ENCODE measurements at regions not wholly inside any gene's neighbourhood (a gene's known extent, or its start where the extent isn't known, plus 50 kb on each side); places are given as distances from the start of the nearest gene placed in this dataset.
A peak's percentile ranks its signal among the peaks of the same experiment; 100 is the strongest.

DNA sequence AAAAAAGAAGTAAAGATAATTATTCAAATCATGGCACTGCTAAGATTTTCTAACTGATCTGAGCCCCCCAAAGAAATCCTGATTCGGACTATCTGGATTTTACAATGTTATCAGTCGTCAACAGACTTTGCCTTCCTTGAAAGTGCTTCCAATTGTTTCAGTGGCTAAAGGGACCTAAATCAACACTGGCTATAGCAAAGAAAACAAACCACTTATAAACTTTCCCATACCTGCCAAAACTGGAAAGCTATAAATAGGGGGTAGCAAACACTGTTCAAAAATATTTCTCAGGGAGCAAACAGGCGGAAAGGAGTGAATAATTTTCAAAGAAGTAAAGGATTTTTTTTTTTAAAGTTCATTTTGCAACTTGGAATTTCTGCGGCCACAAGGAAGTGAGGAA, 105.6 kb upstream of the LIFR start:
- DNase-seq (ENCODE audit: low spot score in 2 of 2): no peak
- H3K4me3 ChIP-seq: no peak overlapping the region
- H3K27ac ChIP-seq: no peak overlapping the region
- H3K36me3 ChIP-seq: no peaks in the 10 kb centered on the region
- TF ChIP-seq EP300 (IDR thresholded peaks at IDR 0.05) (no peak), POLR2A (IDR thresholded peaks at IDR 0.05) (no peak)
- H3K9me3 ChIP-seq: no peaks in the 10 kb centered on the region
- H3K27me3 ChIP-seq: no peaks in the 10 kb centered on the region
- 76% methylated on average over 4 of the region's 4 CpGs for WGBS
- H3K4me1 ChIP-seq: no peaks in the 10 kb centered on the region

DNA sequence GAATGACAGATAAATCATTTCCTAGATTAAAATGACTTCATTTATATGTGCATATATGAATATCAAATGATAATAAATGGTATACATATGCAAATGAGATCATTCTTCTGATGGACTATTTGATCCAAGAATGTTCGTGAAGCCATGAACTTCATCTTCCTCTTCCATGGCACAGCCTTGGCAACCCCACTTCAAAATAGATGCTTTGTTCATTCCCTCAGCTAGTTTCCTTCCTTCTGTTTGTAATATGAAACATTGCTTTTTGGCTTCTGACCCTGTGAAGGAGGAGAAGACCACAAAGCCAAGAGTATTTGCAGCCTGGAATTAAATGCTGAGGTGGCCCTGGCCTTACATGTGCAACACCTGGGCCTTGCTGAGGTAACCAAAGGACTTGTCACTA, 106.8 kb upstream of the LIFR start:
- Histone ChIP-seq H3K27me3 (no peaks in the 10 kb centered on the region), H3K27ac (no peak overlapping the region), H3K36me3 (no peaks in the 10 kb centered on the region), H3K9me3 (no peaks in the 10 kb centered on the region), H3K4me3 (no peak overlapping the region), H3K4me1 (no peaks in the 10 kb centered on the region)
- TF ChIP-seq, protein P1, sequence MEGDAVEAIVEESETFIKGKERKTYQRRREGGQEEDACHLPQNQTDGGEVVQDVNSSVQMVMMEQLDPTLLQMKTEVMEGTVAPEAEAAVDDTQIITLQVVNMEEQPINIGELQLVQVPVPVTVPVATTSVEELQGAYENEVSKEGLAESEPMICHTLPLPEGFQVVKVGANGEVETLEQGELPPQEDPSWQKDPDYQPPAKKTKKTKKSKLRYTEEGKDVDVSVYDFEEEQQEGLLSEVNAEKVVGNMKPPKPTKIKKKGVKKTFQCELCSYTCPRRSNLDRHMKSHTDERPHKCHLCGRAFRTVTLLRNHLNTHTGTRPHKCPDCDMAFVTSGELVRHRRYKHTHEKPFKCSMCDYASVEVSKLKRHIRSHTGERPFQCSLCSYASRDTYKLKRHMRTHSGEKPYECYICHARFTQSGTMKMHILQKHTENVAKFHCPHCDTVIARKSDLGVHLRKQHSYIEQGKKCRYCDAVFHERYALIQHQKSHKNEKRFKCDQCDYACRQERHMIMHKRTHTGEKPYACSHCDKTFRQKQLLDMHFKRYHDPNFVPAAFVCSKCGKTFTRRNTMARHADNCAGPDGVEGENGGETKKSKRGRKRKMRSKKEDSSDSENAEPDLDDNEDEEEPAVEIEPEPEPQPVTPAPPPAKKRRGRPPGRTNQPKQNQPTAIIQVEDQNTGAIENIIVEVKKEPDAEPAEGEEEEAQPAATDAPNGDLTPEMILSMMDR (IDR thresholded peaks at IDR 0.05): no peak
- no peak for TF ChIP-seq EP300 (IDR thresholded peaks at IDR 0.05)
- TF ChIP-seq POLR2AphosphoS5 (IDR thresholded peaks at IDR 0.05): no peak
- 66% methylated on average over 1 of the region's 1 CpG for WGBS
- no peak for DNase-seq (ENCODE audit: low spot score in 2 of 2)

DNA sequence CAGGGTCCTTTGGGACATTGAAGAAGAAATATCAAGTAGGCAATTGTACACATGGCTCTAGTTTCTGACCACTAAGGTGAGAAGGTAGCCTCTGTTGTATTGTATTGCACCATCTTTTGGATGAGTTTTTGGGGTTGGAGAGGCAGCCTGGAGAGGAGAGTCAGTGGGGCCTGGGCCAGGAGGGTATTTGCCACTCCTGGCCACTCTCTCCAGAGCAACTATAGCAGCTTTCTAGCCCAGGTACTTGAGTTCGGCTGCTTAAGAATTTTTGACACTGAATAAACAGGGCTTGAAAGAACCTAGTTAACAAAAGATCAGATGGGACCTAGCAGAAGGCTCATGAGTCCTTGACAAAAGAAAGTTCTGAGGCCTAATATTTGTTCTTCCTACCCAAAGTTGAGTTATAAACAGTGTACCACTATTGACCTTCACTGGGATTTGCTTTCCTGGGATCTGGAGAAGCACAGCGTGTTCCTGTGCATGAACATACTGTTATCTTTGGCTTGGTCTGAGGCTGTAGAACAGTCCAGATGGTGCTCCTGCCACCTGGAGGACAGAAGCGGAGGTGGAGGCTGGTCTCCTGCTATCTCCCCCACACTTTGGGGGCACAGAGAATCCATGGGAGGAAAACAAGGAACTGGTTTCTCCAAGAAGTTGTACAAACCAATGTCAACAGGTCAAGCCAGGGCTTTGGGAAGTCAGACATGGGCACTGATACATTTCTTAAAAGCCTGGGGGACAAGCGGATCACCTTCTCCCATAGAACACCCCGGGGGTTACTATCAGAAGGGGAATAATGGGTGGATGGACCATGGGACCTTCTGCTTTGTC, 110.4 kb upstream of the LIFR start:
- H3K4me3 ChIP-seq: no peak overlapping the region
- H3K27me3 ChIP-seq: no peaks in the 10 kb centered on the region
- H3K9me3 ChIP-seq: no peaks in the 10 kb centered on the region
- no peaks in the 10 kb centered on the region for H3K4me1 ChIP-seq
- H3K27ac ChIP-seq: no peak overlapping the region
- TF ChIP-seq POLR2A (IDR thresholded peaks at IDR 0.05) (no peak), EP300 (IDR thresholded peaks at IDR 0.05) (no peak), POLR2AphosphoS5 (IDR thresholded peaks at IDR 0.05) (no peak)
- TF ChIP-seq, protein P1 (IDR thresholded peaks at IDR 0.05): peak; percentile 1 to 44
- WGBS: 81% methylated on average over 4 of the region's 5 CpGs
- no peak for DNase-seq (ENCODE audit: low spot score in 2 of 2)
- no peaks in the 10 kb centered on the region for H3K36me3 ChIP-seq

DNA sequence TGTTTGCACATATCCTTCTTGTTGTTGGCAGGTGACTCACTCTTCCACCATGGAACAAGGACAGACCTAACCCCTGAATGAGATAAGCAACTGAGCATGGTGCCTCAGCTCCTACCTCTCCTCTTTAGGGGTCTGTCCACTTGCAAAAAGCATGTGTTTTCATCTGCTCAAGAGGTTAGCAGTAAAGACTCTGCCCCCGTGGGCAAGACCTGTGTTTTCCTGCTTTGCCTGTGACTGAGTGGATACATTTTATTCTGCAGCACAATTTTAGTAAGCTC, 111.0 kb upstream of the LIFR start:
- Histone ChIP-seq H3K27ac (no peak overlapping the region), H3K36me3 (no peaks in the 10 kb centered on the region), H3K4me3 (no peak overlapping the region), H3K27me3 (no peaks in the 10 kb centered on the region), H3K4me1 (no peaks in the 10 kb centered on the region), H3K9me3 (no peaks in the 10 kb centered on the region)
- no peak for DNase-seq (ENCODE audit: low spot score in 2 of 2)
- TF ChIP-seq, protein P1 (IDR thresholded peaks at IDR 0.05): no peak
- TF ChIP-seq POLR2A (IDR thresholded peaks at IDR 0.05) (no peak), EP300 (IDR thresholded peaks at IDR 0.05) (no peak), POLR2AphosphoS5 (IDR thresholded peaks at IDR 0.05) (no peak)
- WGBS: 83% methylated on average over 1 of the region's 1 CpG

DNA sequence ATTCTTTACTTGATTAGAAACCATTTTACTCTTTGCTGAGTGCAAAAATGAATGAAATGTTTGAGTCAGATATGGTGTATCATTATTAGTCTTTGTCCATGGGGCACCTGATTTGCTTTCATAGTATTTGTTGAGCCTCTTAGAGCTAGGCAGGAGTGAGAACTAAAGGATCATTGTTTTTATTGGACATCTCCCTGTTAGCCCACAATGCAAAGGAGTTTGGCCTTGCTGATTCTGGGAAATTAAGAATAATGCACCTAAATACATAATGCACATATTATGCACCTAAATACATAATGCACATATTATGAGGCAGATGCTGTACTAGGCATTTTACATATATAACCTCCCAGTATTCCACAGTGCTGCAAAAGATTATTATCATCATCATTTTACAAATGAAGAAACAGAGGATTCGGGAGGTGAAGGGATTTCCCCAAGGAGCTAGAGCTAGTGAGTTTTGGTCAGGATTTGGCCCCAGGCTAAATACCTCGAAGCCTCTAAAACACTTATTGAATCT, 113.0 kb upstream of the LIFR start:
- Histone ChIP-seq H3K4me3 (no peak overlapping the region), H3K9me3 (no peaks in the 10 kb centered on the region), H3K27ac (no peak overlapping the region), H3K27me3 (no peaks in the 10 kb centered on the region), H3K4me1 (no peaks in the 10 kb centered on the region), H3K36me3 (no peaks in the 10 kb centered on the region)
- DNase-seq (ENCODE audit: low spot score in 2 of 2): no peak
- 53% methylated on average over 2 of the region's 2 CpGs for WGBS
- TF ChIP-seq, protein P1 (IDR thresholded peaks at IDR 0.05): no peak

DNA sequence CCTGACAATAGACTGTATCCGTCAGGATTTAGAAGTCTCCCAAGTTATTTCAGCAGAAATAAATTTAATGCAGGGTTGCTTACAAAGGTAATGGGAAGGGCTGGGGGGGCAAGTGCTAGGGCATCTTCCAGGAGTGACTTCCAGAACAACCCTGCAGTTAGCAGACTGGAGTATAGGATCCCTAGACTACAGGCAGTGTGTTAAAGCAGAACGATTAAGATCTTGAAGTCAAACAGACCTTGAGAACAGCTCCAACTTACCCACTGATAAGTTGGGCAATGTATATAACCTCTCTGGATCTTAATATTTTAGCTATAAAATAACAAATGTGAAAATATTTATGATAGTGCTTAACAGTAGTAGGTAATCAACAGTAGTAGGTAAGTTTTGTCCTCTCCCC, 113.6 kb upstream of the LIFR start:
- no peak for TF ChIP-seq EP300 (IDR thresholded peaks at IDR 0.05)
- TF ChIP-seq, protein P1 (IDR thresholded peaks at IDR 0.05): no peak
- Histone ChIP-seq H3K9me3 (no peaks in the 10 kb centered on the region), H3K4me1 (no peaks in the 10 kb centered on the region), H3K27me3 (no peaks in the 10 kb centered on the region), H3K36me3 (no peaks in the 10 kb centered on the region), H3K27ac (no peak overlapping the region), H3K4me3 (no peak overlapping the region)
- DNase-seq (ENCODE audit: low spot score in 2 of 2): no peak
- 83% methylated on average over 2 of the region's 2 CpGs for WGBS
